Stomach (tissue), 8 donors: ENCODE measurements at regions not wholly inside any gene's neighbourhood (a gene's known extent, or its start where the extent isn't known, plus 50 kb on each side); places are given as distances from the start of the nearest gene placed in this dataset.
"Not testable (repeated sequence)": the region's sequence is repeated elsewhere in the genome, so short reads cannot be mapped to it uniquely, and the experiment has no call there.

Source experiments
- DNase-seq, 2 donors: peaks; one replicate each; pipeline versions ENCODE4 v3.0.0 to v3.0.0-alpha.2; 2013 to 2019
- H3K27ac ChIP-seq, 5 donors: fragments of 200-600 bp in 4 of 5; sonication (generic) in 4 of 5; one replicate each; pipeline ENCODE4 v1.5.1; 2013 to 2019; ENCODE audit warnings: mild to moderate bottlenecking in 1 of 5, moderate library complexity in 1 of 5
- H3K27me3 ChIP-seq, 3 donors: fragments of 200-600 bp; sonication (generic); one replicate each; pipeline ENCODE4 v1.5.1; 2017 to 2019; ENCODE audit warnings: mixed run types in 1 of 3
- H3K36me3 ChIP-seq, 4 donors: fragments of 200-600 bp; sonication (generic); 1 replicate in 3 of 4; 2 replicates in 1 of 4; pipeline ENCODE4 v1.5.1; 2016 to 2019
- H3K4me1 ChIP-seq, 4 donors: fragments of 200-600 bp; sonication (generic); one replicate each; pipeline ENCODE4 v1.5.1; 2016 to 2019
- H3K4me3 ChIP-seq, 4 donors: fragments of 200-600 bp; sonication (generic) in 3 of 4; one replicate each; pipeline ENCODE4 v1.5.1; 2016 to 2019; ENCODE audit warnings: mild to moderate bottlenecking in 1 of 4
- H3K9me3 ChIP-seq, 4 donors: fragments of 200-600 bp; sonication (generic); one replicate each; pipeline ENCODE4 v1.5.1; 2016 to 2019
- EP300 ChIP-seq: sonication (generic); formaldehyde crosslinking; IDR thresholded peaks from one replicate; pipeline ENCODE4 v1.6.1; 2017; ENCODE audit warnings: antibody characterized with exemption
- POLR2A ChIP-seq, 4 donors: fragments of 450-650 bp; IDR thresholded peaks; one replicate each; pipeline ENCODE4 v1.6.1; 2016; ENCODE audit warnings: antibody characterized with exemption in 4 of 4, control low read depth in 2 of 4, mild to moderate bottlenecking in 1 of 4, moderate library complexity in 1 of 4
- POLR2AphosphoS5 ChIP-seq, 3 donors: sonication (generic); formaldehyde crosslinking; IDR thresholded peaks; one replicate each; pipeline ENCODE4 v1.6.1; 2016; ENCODE audit warnings: antibody characterized with exemption in 3 of 3
- WGBS, 5 donors: extraction: QIAGEN DNeasy Blood & Tissue Kit in 3 of 5; methylation state at CpG; one replicate each; pipeline versions ENCODE4 v1.1.5 to v1.1.7; 2013 to 2018; 5-methylcytosine and 5-hydroxymethylcytosine counted together
- intact Hi-C: fragments of 100-400 bp; cut with DNase I; formaldehyde crosslinking; loops from one replicate; pipeline ENCODE4 v1.15.1; 2023; ENCODE audit warnings: low total_unique reads
- TF ChIP-seq, protein P1 (sequence below), 7 experiments: fragments of 450-650 bp in 4 of 7; fragments of 200-600 bp in 3 of 7; sonication (generic) in 3 of 7; IDR thresholded peaks; one replicate each; pipeline ENCODE4 v1.5.1; 2016 to 2019; ENCODE audit warnings: antibody characterized with exemption in 7 of 7, control low read depth in 2 of 7, mild to moderate bottlenecking in 1 of 7
- donor health status: healthy with polysubstance abuse.
- donor health status: Bipolar disorder and iron deficiency.
- donor health status: healthy.

DNA sequence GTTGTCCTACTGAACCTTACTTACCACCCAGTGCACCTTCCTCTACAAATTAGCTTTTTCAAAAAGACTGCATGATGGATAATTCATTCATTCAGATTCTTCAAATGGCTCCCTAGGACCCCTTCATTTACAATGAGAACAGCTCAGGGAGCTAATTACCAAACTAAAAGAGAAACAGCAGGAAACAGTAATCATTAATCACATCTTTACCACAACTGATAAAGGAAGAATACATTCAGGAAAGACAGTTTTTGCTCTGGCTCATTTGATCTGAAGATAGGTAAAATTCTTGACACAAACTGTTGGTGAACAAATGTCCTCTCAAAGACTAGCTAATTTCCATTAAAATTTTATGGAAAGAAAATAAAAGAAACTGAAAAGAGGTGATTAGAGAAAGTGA is 1652.7 kb upstream of the LRRTM3 start:
- no peak overlapping the region for H3K27ac ChIP-seq
- H3K4me3 ChIP-seq = no peak overlapping the region
- H3K36me3 ChIP-seq = no peaks in the 10 kb centered on the region
- intact Hi-C loops = no loop called here
- no peaks in the 10 kb centered on the region for H3K27me3 ChIP-seq
- TF ChIP-seq POLR2AphosphoS5 (IDR thresholded peaks at IDR 0.05) = no peak
- no peak for TF ChIP-seq POLR2A (IDR thresholded peaks at IDR 0.05)
- TF ChIP-seq, protein P1, sequence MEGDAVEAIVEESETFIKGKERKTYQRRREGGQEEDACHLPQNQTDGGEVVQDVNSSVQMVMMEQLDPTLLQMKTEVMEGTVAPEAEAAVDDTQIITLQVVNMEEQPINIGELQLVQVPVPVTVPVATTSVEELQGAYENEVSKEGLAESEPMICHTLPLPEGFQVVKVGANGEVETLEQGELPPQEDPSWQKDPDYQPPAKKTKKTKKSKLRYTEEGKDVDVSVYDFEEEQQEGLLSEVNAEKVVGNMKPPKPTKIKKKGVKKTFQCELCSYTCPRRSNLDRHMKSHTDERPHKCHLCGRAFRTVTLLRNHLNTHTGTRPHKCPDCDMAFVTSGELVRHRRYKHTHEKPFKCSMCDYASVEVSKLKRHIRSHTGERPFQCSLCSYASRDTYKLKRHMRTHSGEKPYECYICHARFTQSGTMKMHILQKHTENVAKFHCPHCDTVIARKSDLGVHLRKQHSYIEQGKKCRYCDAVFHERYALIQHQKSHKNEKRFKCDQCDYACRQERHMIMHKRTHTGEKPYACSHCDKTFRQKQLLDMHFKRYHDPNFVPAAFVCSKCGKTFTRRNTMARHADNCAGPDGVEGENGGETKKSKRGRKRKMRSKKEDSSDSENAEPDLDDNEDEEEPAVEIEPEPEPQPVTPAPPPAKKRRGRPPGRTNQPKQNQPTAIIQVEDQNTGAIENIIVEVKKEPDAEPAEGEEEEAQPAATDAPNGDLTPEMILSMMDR (IDR thresholded peaks at IDR 0.05) = no peak
- no peak for TF ChIP-seq EP300
- H3K9me3 ChIP-seq = peaks cover 0 to 3% (median 0%) of the 10 kb centered on the region in 4 donors
- DNase-seq = no peak
- no peaks in the 10 kb centered on the region for H3K4me1 ChIP-seq

DNA sequence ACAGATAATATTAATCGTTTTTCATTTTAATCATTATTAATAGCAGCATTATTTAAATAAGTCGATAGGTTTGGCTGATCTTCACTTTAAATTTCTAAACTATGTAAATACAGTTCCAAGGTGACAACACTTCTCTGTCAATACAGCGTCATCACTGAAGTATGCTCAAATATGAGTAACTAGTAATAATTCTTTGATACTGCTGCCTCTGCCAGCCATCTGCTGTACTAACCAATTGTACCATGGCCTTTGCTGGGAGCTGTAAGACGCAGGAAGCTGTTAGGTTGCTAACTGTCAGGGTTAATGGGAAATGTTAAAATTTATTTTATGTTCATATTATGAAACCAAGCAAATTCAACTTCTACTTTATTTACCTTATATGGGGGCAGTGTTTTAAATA is 1650.5 kb upstream of the LRRTM3 start:
- H3K27me3 ChIP-seq = no peaks in the 10 kb centered on the region
- no peaks in the 10 kb centered on the region for H3K4me1 ChIP-seq
- DNase-seq = no peak
- peaks cover 0 to 24% (median 13%) of the 10 kb centered on the region in 4 donors for H3K9me3 ChIP-seq
- 52 to 74% (median 71%) methylated on average over 4 of the region's 4 CpGs for WGBS, 5 donors
- H3K27ac ChIP-seq = no peak overlapping the region
- no peak overlapping the region for H3K4me3 ChIP-seq
- TF ChIP-seq POLR2AphosphoS5 (IDR thresholded peaks at IDR 0.05) = no peak
- no peak for TF ChIP-seq EP300
- TF ChIP-seq, protein P1 (IDR thresholded peaks at IDR 0.05) = no peak
- no peak for TF ChIP-seq POLR2A (IDR thresholded peaks at IDR 0.05)
- no peaks in the 10 kb centered on the region for H3K36me3 ChIP-seq
- intact Hi-C loops = no loop called here

DNA sequence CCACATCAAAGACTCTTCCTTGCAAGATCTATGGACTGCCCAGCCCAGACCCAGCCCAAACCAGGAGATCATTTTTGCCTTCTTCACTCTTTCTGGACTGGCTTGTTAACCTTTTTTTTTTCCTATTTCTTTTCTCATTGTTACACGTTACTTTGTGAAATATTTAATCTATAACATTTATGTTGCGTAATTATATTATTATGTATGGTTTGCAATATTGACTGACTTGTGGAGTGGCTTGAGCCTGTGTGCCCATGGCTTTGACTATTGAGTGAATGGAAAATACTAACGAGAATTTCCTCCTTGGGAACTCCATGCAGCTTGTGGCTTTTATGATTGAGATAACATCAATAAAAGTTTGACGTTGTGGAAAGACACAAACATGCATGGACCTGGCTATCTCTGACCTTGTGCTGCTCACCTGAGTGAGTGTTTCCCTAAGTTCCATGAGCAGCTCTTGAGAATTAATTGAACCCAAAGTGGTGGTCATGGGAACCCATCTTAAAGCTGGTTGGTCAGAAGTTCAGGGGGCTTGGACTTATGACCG is 1641.3 kb upstream of the LRRTM3 start:
- intact Hi-C loops = no loop called here
- no peaks in the 10 kb centered on the region for H3K27me3 ChIP-seq
- peaks cover 0 to 17% (median 8%) of the 10 kb centered on the region in 4 donors for H3K9me3 ChIP-seq
- no peak overlapping the region for H3K4me3 ChIP-seq
- WGBS, 5 donors = 78 to 93% (median 86%) methylated on average over 5 of the region's 5 CpGs
- TF ChIP-seq POLR2A (IDR thresholded peaks at IDR 0.05) (no peak), POLR2AphosphoS5 (IDR thresholded peaks at IDR 0.05) (no peak), EP300 (no peak)
- TF ChIP-seq, protein P1 (IDR thresholded peaks at IDR 0.05) = no peak
- H3K36me3 ChIP-seq = no peaks in the 10 kb centered on the region
- no peaks in the 10 kb centered on the region for H3K4me1 ChIP-seq
- H3K27ac ChIP-seq = no peak overlapping the region
- DNase-seq = no peak

DNA sequence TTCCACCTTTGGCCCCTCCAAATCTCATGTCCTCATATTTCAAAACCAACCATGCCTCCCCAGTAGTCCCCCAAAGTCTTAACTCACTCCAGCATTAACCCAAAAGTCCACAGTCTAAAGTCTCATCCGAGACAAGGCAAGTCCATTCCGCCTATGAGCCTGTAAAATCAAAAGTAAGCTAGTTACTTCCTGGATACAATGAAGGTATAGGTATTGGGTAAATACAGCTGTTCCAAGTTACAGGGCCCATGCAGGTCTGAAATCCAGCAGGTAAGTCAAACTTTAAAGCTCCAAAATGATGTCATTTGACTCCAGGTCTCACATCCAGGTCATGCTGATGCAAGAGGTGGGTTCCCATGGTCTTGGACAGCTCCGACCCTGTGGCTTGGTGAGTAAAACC is 1640.1 kb upstream of the LRRTM3 start:
- not testable (repeated sequence) for H3K4me1 ChIP-seq

DNA sequence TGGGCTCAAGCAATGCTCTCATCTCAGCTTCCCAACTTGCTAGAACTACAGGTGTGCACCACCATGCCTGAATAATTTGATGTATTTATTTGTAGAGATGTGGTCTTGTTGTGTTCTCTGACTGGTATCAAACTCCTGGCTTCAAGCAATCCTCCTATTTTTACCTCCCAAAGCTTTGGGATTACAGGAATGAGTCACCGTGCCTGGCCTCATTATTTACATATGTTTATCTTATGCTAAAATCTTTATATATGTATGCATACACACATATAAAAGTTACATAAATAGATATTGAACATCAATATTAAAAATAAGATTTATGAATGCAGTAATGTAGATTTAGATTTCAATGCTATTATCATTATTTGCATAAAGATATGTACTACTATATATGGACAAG is 1634.5 kb upstream of the LRRTM3 start:
- Histone ChIP-seq H3K9me3 (no peaks in the 10 kb centered on the region), H3K36me3 (no peaks in the 10 kb centered on the region), H3K27ac (no peak overlapping the region), H3K27me3 (no peaks in the 10 kb centered on the region), H3K4me1 (no peaks in the 10 kb centered on the region), H3K4me3 (no peak overlapping the region)
- no peak for DNase-seq
- 58 to 68% (median 66%) methylated on average over 1 of the region's 1 CpG for WGBS, 5 donors
- no peak for TF ChIP-seq EP300
- no peak for TF ChIP-seq POLR2A (IDR thresholded peaks at IDR 0.05)
- TF ChIP-seq POLR2AphosphoS5 (IDR thresholded peaks at IDR 0.05) = no peak
- TF ChIP-seq, protein P1 (IDR thresholded peaks at IDR 0.05) = no peak
- intact Hi-C loops = no loop called here

More for the DNA sequence above, 1640.1 kb upstream of the LRRTM3 start:
- DNase-seq, intact Hi-C loops, H3K36me3 ChIP-seq, H3K9me3 ChIP-seq, H3K27ac ChIP-seq, H3K4me3 ChIP-seq, H3K27me3 ChIP-seq: not testable (repeated sequence)
- WGBS, 5 donors = 76 to 91% (median 84%) methylated on average over 3 of the region's 3 CpGs
